CD4-positive, alpha-beta T cell (primary cell): ENCODE measurements at regions not wholly inside any gene's neighbourhood (a gene's known extent, or its start where the extent isn't known, plus 50 kb on each side); places are given as distances from the start of the nearest gene placed in this dataset.

Experiments used
- ATAC-seq: fragments of 200-7000 bp; cut with Tn5 transposase; one replicate; pipeline ENCODE4 v1.10.0; 2022; ENCODE audit warnings: mild to moderate bottlenecking; ENCODE audit not compliant: poor library complexity
- CTCF ChIA-PET: fragments of 350-600 bp; sonication (Branson Sonifier 250); formaldehyde crosslinking; loops from one replicate; lab custom pipeline; 2021; ENCODE audit warnings: antibody characterized with exemption, inconsistent platforms; lab: Charles Lee
- POLR2A ChIA-PET: fragments of 350-600 bp; sonication (Branson Sonifier 250); formaldehyde crosslinking; loops from one replicate; lab custom pipeline; 2021; ENCODE audit warnings: antibody characterized with exemption, inconsistent platforms; lab: Charles Lee
- DNase-seq, 14 experiments: peaks; one replicate each; pipeline ENCODE4 v3.0.0-alpha.2; 2013 to 2020; ENCODE audit warnings: mixed read lengths in 2 of 14
- H3K27ac ChIP-seq, 2 donors: one replicate each; pipeline versions ENCODE4 v1.5.1 to v1.7.0; 2013; ENCODE audit warnings: low read length in 2 of 2, low read depth in 1 of 2, mild to moderate bottlenecking in 1 of 2
- H3K27me3 ChIP-seq, 2 experiments: 1 replicate in 1 of 2; 2 replicates in 1 of 2; pipeline versions ENCODE4 v1.6.1 to v1.7.0; 2013; ENCODE audit warnings: low read length in 2 of 2, control low read depth in 1 of 2, mild to moderate bottlenecking in 1 of 2, moderate library complexity in 1 of 2; ENCODE audit not compliant: insufficient read depth in 2 of 2, control insufficient read depth in 1 of 2
- H3K36me3 ChIP-seq: one replicate; pipeline ENCODE4 v1.6.1; 2013; ENCODE audit warnings: low read length, control low read depth; ENCODE audit not compliant: insufficient read depth
- H3K4me1 ChIP-seq: one replicate; pipeline ENCODE4 v1.6.1; 2013; ENCODE audit warnings: low read length, control low read depth; ENCODE audit not compliant: insufficient read depth
- H3K4me3 ChIP-seq: one replicate; pipeline ENCODE4 v1.5.1; 2013; ENCODE audit warnings: mild to moderate bottlenecking, low read length, moderate library complexity
- H3K9me3 ChIP-seq, 2 experiments: 1 replicate in 1 of 2; 2 replicates in 1 of 2; pipeline versions ENCODE4 v1.6.1 to v1.7.0; 2013; ENCODE audit warnings: low read length in 2 of 2, mild to moderate bottlenecking in 2 of 2, control low read depth in 1 of 2, moderate library complexity in 1 of 2; ENCODE audit not compliant: control insufficient read depth in 1 of 2, insufficient read depth in 1 of 2
- H3K27ac Mint-ChIP-seq: one replicate; pipeline ENCODE4 v1.8.0; 2020; ENCODE audit warnings: mixed read lengths
- H3K27me3 Mint-ChIP-seq: one replicate; pipeline ENCODE4 v1.8.0; 2021; ENCODE audit warnings: mixed read lengths
- H3K36me3 Mint-ChIP-seq: one replicate; pipeline ENCODE4 v1.8.0; 2021; ENCODE audit warnings: low read depth, mixed read lengths
- H3K4me1 Mint-ChIP-seq: one replicate; pipeline ENCODE4 v1.8.0; 2021; ENCODE audit warnings: low read depth, mixed read lengths
- H3K4me3 Mint-ChIP-seq: one replicate; pipeline ENCODE4 v1.8.0; 2020; ENCODE audit warnings: mild to moderate bottlenecking, mixed read lengths
- H3K9me3 Mint-ChIP-seq: one replicate; pipeline ENCODE4 v1.8.0; 2020; ENCODE audit warnings: mixed read lengths
- intact Hi-C, 2 experiments: fragments of 100-400 bp; cut with DNase I in 1 of 2; cut with micrococcal nuclease in 1 of 2; formaldehyde crosslinking; loops; one replicate each; pipeline versions ENCODE4 v1.15.1 to v1.9.0; 2023 to 2025; cut with DNase I, micrococcal nuclease
- TF ChIP-seq, protein P1 (sequence below): fragments of 200-600 bp; IDR thresholded peaks from one replicate; pipeline ENCODE4 v1.8.0; 2022; ENCODE audit warnings: antibody characterized with exemption, mild to moderate bottlenecking

DNA sequence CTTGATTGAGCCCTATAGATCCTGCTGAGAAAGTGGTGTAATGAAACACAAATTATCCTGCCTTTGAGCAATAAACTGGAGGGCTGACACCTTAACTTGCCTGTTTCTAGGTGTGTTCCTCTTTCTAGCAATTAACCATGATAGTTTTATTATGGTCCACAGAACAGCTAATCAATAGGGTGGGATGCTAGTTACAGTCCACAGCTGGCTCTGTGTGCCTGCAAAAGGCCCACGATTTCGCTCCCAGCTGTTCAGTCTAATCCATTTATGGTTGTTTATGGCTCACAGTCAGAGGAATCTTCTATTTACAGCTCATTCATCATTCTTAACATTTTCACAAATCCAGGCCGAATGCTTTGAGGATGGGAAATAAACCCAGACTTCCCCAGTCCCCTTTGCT lies 674.9 kb downstream of the SMARCA1 start:
- no peak for ATAC-seq
- CTCF ChIA-PET: no interaction called here
- H3K9me3 Mint-ChIP-seq: peaks cover 2% of the 10 kb centered on the region
- no peaks in the 10 kb centered on the region for H3K27me3 Mint-ChIP-seq
- POLR2A ChIA-PET: no interaction called here
- intact Hi-C loops: no loop called here
- H3K36me3 Mint-ChIP-seq: no peaks in the 10 kb centered on the region
- DNase-seq: no peak
- no peak overlapping the region for H3K4me3 Mint-ChIP-seq
- H3K27ac ChIP-seq: no peak overlapping the region
- no peaks in the 10 kb centered on the region for H3K36me3 ChIP-seq
- H3K27ac Mint-ChIP-seq: no peak overlapping the region
- H3K27me3 ChIP-seq: no peaks in the 10 kb centered on the region
- TF ChIP-seq, protein P1, sequence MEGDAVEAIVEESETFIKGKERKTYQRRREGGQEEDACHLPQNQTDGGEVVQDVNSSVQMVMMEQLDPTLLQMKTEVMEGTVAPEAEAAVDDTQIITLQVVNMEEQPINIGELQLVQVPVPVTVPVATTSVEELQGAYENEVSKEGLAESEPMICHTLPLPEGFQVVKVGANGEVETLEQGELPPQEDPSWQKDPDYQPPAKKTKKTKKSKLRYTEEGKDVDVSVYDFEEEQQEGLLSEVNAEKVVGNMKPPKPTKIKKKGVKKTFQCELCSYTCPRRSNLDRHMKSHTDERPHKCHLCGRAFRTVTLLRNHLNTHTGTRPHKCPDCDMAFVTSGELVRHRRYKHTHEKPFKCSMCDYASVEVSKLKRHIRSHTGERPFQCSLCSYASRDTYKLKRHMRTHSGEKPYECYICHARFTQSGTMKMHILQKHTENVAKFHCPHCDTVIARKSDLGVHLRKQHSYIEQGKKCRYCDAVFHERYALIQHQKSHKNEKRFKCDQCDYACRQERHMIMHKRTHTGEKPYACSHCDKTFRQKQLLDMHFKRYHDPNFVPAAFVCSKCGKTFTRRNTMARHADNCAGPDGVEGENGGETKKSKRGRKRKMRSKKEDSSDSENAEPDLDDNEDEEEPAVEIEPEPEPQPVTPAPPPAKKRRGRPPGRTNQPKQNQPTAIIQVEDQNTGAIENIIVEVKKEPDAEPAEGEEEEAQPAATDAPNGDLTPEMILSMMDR: no peak
- H3K4me1 Mint-ChIP-seq: no peaks in the 10 kb centered on the region
- no peak overlapping the region for H3K4me3 ChIP-seq
- no peaks in the 10 kb centered on the region for H3K4me1 ChIP-seq
- H3K9me3 ChIP-seq: no peaks in the 10 kb centered on the region

DNA sequence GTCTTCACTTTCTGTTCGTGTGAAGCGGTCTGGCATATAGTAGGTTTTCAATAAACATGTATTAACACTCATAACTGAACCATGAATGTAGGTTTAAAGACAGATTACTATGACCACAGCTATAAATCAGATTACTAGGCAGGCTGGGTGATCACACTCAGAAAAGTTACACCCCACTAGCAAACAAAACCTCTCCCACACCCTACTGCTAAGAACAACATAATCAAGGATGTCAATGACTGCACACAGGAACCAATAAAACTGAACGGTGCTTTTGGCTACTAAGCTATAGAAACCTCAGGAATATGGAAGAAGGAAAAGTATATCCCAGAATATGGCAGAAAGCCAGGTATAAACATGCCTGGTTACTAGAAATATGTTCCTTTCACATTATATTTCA lies 676.9 kb downstream of the SMARCA1 start:
- Mint-ChIP-seq H3K27me3 (no peaks in the 10 kb centered on the region), H3K4me3 (no peak overlapping the region), H3K4me1 (no peaks in the 10 kb centered on the region), H3K36me3 (no peaks in the 10 kb centered on the region), H3K27ac (no peak overlapping the region), H3K9me3 (no peaks in the 10 kb centered on the region)
- intact Hi-C loops: no loop called here
- DNase-seq (no peak), ATAC-seq (no peak)
- Histone ChIP-seq H3K27me3 (no peaks in the 10 kb centered on the region), H3K27ac (no peak overlapping the region), H3K9me3 (no peaks in the 10 kb centered on the region), H3K4me1 (no peaks in the 10 kb centered on the region), H3K4me3 (no peak overlapping the region), H3K36me3 (no peaks in the 10 kb centered on the region)
- TF ChIP-seq, protein P1: no peak
- POLR2A ChIA-PET: no interaction called here
- CTCF ChIA-PET: no interaction called here

DNA sequence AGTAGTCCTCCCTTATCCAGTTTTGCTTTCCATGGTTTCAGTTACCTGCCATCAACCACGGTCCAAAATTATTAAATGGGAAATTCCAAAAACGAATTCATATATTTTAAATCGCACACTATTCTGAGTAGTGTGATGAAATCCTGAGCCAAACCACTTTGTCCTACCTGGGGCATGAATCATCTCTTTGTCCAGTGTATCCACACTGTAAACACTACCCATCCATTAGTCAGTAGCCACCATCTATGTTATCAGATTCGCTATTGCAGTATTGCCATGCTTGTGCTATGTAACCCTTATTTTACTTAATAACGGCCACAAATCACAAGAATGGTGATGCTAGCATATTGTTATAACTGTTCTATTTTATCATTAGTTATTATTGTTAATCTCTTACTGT lies 704.6 kb downstream of the SMARCA1 start:
- H3K4me1 ChIP-seq: no peaks in the 10 kb centered on the region
- TF ChIP-seq, protein P1: no peak
- ChIA-PET CTCF (no interaction called here), POLR2A (no interaction called here)
- no peaks in the 10 kb centered on the region for H3K9me3 Mint-ChIP-seq
- intact Hi-C loops: no loop called here
- no peak overlapping the region for H3K4me3 ChIP-seq
- H3K36me3 Mint-ChIP-seq: no peaks in the 10 kb centered on the region
- no peak overlapping the region for H3K27ac ChIP-seq
- no peak overlapping the region for H3K27ac Mint-ChIP-seq
- DNase-seq (no peak), ATAC-seq (no peak)
- H3K9me3 ChIP-seq: no peaks in the 10 kb centered on the region
- no peaks in the 10 kb centered on the region for H3K36me3 ChIP-seq
- no peak overlapping the region for H3K4me3 Mint-ChIP-seq
- H3K27me3 Mint-ChIP-seq: no peaks in the 10 kb centered on the region
- no peaks in the 10 kb centered on the region for H3K4me1 Mint-ChIP-seq
- H3K27me3 ChIP-seq: peaks cover 0 to 5% of the 10 kb centered on the region in 2 experiments
